ENCODE measurements at regions not wholly inside any gene's neighbourhood (a gene's known extent, or its start where the extent isn't known, plus 50 kb on each side); places are given as distances from the start of the nearest gene placed in this dataset.

GRCh38 chr7:25288556-25289307, 60.4 kb upstream of the NPVF start:
- H3K27me3 ChIP-seq: no peaks in the 10 kb centered on the region
- intact Hi-C loops (cut with DNase I): no loop called here
- no peaks in the 10 kb centered on the region for H3K9me3 ChIP-seq
- WGBS, 2 donors: 79 to 83% methylated on average over 6 of the region's 6 CpGs
- DNase-seq (no peak), ATAC-seq (no peak)
- no peak for TF ChIP-seq POLR2A (IDR thresholded peaks at IDR 0.05)
- no peak for TF ChIP-seq CTCF (IDR thresholded peaks at IDR 0.05)
- H3K36me3 ChIP-seq (replicated peaks in 1 of 2; ENCODE audit: insufficient read depth in 1 of 2, low read depth in 2 of 2): no peaks in the 10 kb centered on the region
- no peak overlapping the region for H3K4me3 ChIP-seq
- H3K4me1 ChIP-seq: no peaks in the 10 kb centered on the region
- no peak overlapping the region for H3K27ac ChIP-seq

GRCh38 chr7:25289518-25289917, 61.2 kb upstream of the NPVF start:
- H3K9me3 ChIP-seq: no peaks in the 10 kb centered on the region
- no peak for ATAC-seq
- no peak for DNase-seq
- H3K4me1 ChIP-seq: no peaks in the 10 kb centered on the region
- H3K27ac ChIP-seq: no peak overlapping the region
- 44 to 48% methylated on average over 1 of the region's 1 CpG for WGBS, 2 donors
- TF ChIP-seq CTCF (IDR thresholded peaks at IDR 0.05) (no peak), POLR2A (IDR thresholded peaks at IDR 0.05) (no peak)
- intact Hi-C loops (cut with DNase I): no loop called here
- H3K36me3 ChIP-seq (replicated peaks in 1 of 2; ENCODE audit: insufficient read depth in 1 of 2, low read depth in 2 of 2): no peaks in the 10 kb centered on the region
- no peak overlapping the region for H3K4me3 ChIP-seq
- no peaks in the 10 kb centered on the region for H3K27me3 ChIP-seq

GRCh38 chr7:25294624-25295023, 66.3 kb upstream of the NPVF start:
- intact Hi-C loops (cut with DNase I): no loop called here
- no peak for DNase-seq
- Histone ChIP-seq H3K4me3 (no peak overlapping the region), H3K9me3 (no peaks in the 10 kb centered on the region), H3K36me3 (replicated peaks in 1 of 2; ENCODE audit: insufficient read depth in 1 of 2, low read depth in 2 of 2) (no peaks in the 10 kb centered on the region), H3K27ac (no peak overlapping the region), H3K4me1 (no peaks in the 10 kb centered on the region), H3K27me3 (no peaks in the 10 kb centered on the region)
- TF ChIP-seq POLR2A (IDR thresholded peaks at IDR 0.05): no peak
- no peak for TF ChIP-seq CTCF (IDR thresholded peaks at IDR 0.05)
- WGBS, 2 donors: 47 to 62% methylated on average over 3 of the region's 3 CpGs
- ATAC-seq: no peak

- intact Hi-C loops (cut with DNase I): no loop called here
- no peaks in the 10 kb centered on the region for H3K9me3 ChIP-seq
- DNase-seq: no peak
- no peaks in the 10 kb centered on the region for H3K36me3 ChIP-seq (replicated peaks in 1 of 2; ENCODE audit: insufficient read depth in 1 of 2, low read depth in 2 of 2)
- no peaks in the 10 kb centered on the region for H3K27me3 ChIP-seq
- no peak overlapping the region for H3K27ac ChIP-seq
- WGBS, 2 donors: 52 to 68% methylated on average over 4 of the region's 4 CpGs
- H3K4me3 ChIP-seq: no peak overlapping the region
- H3K4me1 ChIP-seq: no peaks in the 10 kb centered on the region
- TF ChIP-seq POLR2A (IDR thresholded peaks at IDR 0.05) (no peak), CTCF (IDR thresholded peaks at IDR 0.05) (no peak)
- ATAC-seq: no peak
Observed at GRCh38 chr7:25295387-25295786, 67.1 kb upstream of the NPVF start.

- Histone ChIP-seq H3K36me3 (replicated peaks in 1 of 2; ENCODE audit: insufficient read depth in 1 of 2, low read depth in 2 of 2) (no peaks in the 10 kb centered on the region), H3K27me3 (no peaks in the 10 kb centered on the region), H3K4me1 (no peaks in the 10 kb centered on the region), H3K27ac (no peak overlapping the region), H3K4me3 (no peak overlapping the region), H3K9me3 (no peaks in the 10 kb centered on the region)
- intact Hi-C loops (cut with DNase I): no loop called here
- no peak for TF ChIP-seq POLR2A (IDR thresholded peaks at IDR 0.05)
- no peak for TF ChIP-seq CTCF (IDR thresholded peaks at IDR 0.05)
- WGBS, 2 donors: 96 to 99% methylated on average over 3 of the region's 3 CpGs
- ATAC-seq (no peak), DNase-seq (no peak)
Observed at GRCh38 chr7:25296086-25296485, 67.8 kb upstream of the NPVF start.
